Islet of Langerhans (tissue), 1 donor: ENCODE measurements at regions not wholly inside any gene's neighbourhood (a gene's known extent, or its start where the extent isn't known, plus 50 kb on each side); places are given as distances from the start of the nearest gene placed in this dataset.
"Not testable (repeated sequence)": the region's sequence is repeated elsewhere in the genome, so short reads cannot be mapped to it uniquely, and the experiment has no call there.

Experiments
- FAIRE-seq: peaks from one replicate; lab custom pipeline; 2011; peaks lifted over from hg19 to GRCh38; lab: Jason Lieb, UNC

GRCh38 chr11:80327956-80328614, 887.3 kb upstream of the TENM4 start:
- no peak for FAIRE-seq

GRCh38 chr11:80321786-80322185, 881.0 kb upstream of the TENM4 start:
- no peak for FAIRE-seq

- FAIRE-seq = no peak
These were observed 879.9 kb upstream of the TENM4 start for GRCh38 chr11:80320765-80321164.

- FAIRE-seq = no peak
These were observed 879.4 kb upstream of the TENM4 start for GRCh38 chr11:80320226-80320625.

- FAIRE-seq = no peak
These were observed 876.8 kb upstream of the TENM4 start for GRCh38 chr11:80317612-80318011.

- no peak for FAIRE-seq
These were observed 874.4 kb upstream of the TENM4 start for GRCh38 chr11:80315200-80315599.

- no peak for FAIRE-seq
These were observed 868.5 kb upstream of the TENM4 start for GRCh38 chr11:80309301-80309700.

GRCh38 chr11:80307676-80308075, 866.8 kb upstream of the TENM4 start:
- FAIRE-seq = no peak

GRCh38 chr11:80297858-80298632, 857.2 kb upstream of the TENM4 start:
- no peak for FAIRE-seq

- no peak for FAIRE-seq
These were observed 852.5 kb upstream of the TENM4 start for GRCh38 chr11:80293293-80293692.

GRCh38 chr11:80284946-80285785, 844.3 kb upstream of the TENM4 start:
- FAIRE-seq = no peak

- FAIRE-seq = no peak
These were observed 841.8 kb upstream of the TENM4 start for GRCh38 chr11:80282643-80283042.

GRCh38 chr11:80281194-80281593, 840.4 kb upstream of the TENM4 start:
- FAIRE-seq = no peak

- FAIRE-seq = no peak
These were observed 839.9 kb upstream of the TENM4 start for GRCh38 chr11:80280737-80281136.

- FAIRE-seq = no peak
These were observed 820.9 kb upstream of the TENM4 start for GRCh38 chr11:80261776-80262175.

- not testable (repeated sequence) for FAIRE-seq
These were observed 816.6 kb upstream of the TENM4 start for GRCh38 chr11:80257319-80258015.

- FAIRE-seq = no peak
These were observed 814.2 kb upstream of the TENM4 start for GRCh38 chr11:80255021-80255420.

- no peak for FAIRE-seq
These were observed 800.9 kb upstream of the TENM4 start for GRCh38 chr11:80241766-80242165.

GRCh38 chr11:80240245-80240644, 799.4 kb upstream of the TENM4 start:
- FAIRE-seq = no peak

GRCh38 chr11:80239217-80239616, 798.4 kb upstream of the TENM4 start:
- FAIRE-seq = no peak

GRCh38 chr11:80227915-80228314, 787.1 kb upstream of the TENM4 start:
- no peak for FAIRE-seq

GRCh38 chr11:80214413-80214812, 773.6 kb upstream of the TENM4 start:
- FAIRE-seq = no peak
